SU-DHL-6 (cell line): ENCODE measurements at regions not wholly inside any gene's neighbourhood (a gene's known extent, or its start where the extent isn't known, plus 50 kb on each side); places are given as distances from the start of the nearest gene placed in this dataset.

Source experiments
- H2AFZ ChIP-seq: fragments of 200-600 bp; sonication (generic); 2 replicates; pipeline ENCODE4 v1.6.1; 2014; ENCODE audit warnings: low read depth, mild to moderate bottlenecking, moderate library complexity, mixed read lengths, antibody characterized with exemption, low read length; ENCODE audit not compliant: severe bottlenecking
- H3F3A ChIP-seq: fragments of 200-600 bp; shearing (Covaris generic); 2 replicates; pipeline ENCODE4 v1.6.0; 2016; ENCODE audit warnings: antibody characterized with exemption, mild to moderate bottlenecking; ENCODE audit not compliant: insufficient read depth
- H3K27ac ChIP-seq: fragments of 200-600 bp; sonication (generic); 2 replicates; pipeline ENCODE4 v1.5.1; 2016; ENCODE audit warnings: low read depth, mild to moderate bottlenecking, low read length, moderate library complexity, mixed read lengths
- H3K27me3 ChIP-seq: fragments of 200-600 bp; sonication (generic), shearing (Covaris generic); 2 replicates; pipeline ENCODE4 v1.6.0; 2014; ENCODE audit warnings: mild to moderate bottlenecking, low read length
- H3K36me3 ChIP-seq: fragments of 200-600 bp; sonication (generic); 2 replicates; pipeline ENCODE4 v1.6.1; 2014; ENCODE audit warnings: mild to moderate bottlenecking, low read length, mixed read lengths
- H3K4me2 ChIP-seq: fragments of 300-600, 200-600 bp; shearing (Covaris generic), sonication (generic); 2 replicates; pipeline ENCODE4 v1.6.0; 2014; ENCODE audit warnings: low read length, low read depth, mild to moderate bottlenecking; ENCODE audit not compliant: poor library complexity, severe bottlenecking
- H3K4me3 ChIP-seq: fragments of 200-600 bp; sonication (generic); 2 replicates; pipeline ENCODE4 v1.5.1; 2014; ENCODE audit warnings: antibody characterized with exemption, low read length, mild to moderate bottlenecking, mixed read lengths; ENCODE audit not compliant: insufficient read depth, poor library complexity, severe bottlenecking
- H3K79me2 ChIP-seq: fragments of 200-600 bp; sonication (generic); 2 replicates; pipeline ENCODE4 v1.6.1; 2014; ENCODE audit warnings: mild to moderate bottlenecking, low read length, moderate library complexity; ENCODE audit not compliant: insufficient read depth
- H3K9ac ChIP-seq: fragments of 200-600 bp; sonication (generic); 2 replicates; pipeline ENCODE4 v1.7.0; 2014; ENCODE audit warnings: mild to moderate bottlenecking, low read length
- H3K9me2 ChIP-seq: fragments of 200-600 bp; sonication (generic); replicated peaks from 2 replicates; pipeline ENCODE4 v1.6.1; 2014; ENCODE audit warnings: low read length; ENCODE audit not compliant: insufficient read depth
- H3K9me3 ChIP-seq: fragments of 200-600 bp; sonication (generic); 2 replicates; pipeline ENCODE4 v1.6.1; 2014; ENCODE audit warnings: low read length, mixed read lengths; ENCODE audit not compliant: insufficient read depth
- H4K20me1 ChIP-seq: fragments of 200-600 bp; sonication (generic); 2 replicates; pipeline ENCODE4 v1.6.1; 2014; ENCODE audit warnings: low read depth, mild to moderate bottlenecking, antibody characterized with exemption, low read length, moderate library complexity, mixed read lengths
- CTCF ChIP-seq: fragments of 200-600 bp; sonication (generic); IDR thresholded peaks from one replicate; pipeline ENCODE4 v1.5.1; 2017; ENCODE audit warnings: antibody characterized with exemption, mild to moderate bottlenecking, low read length, moderate library complexity; ENCODE audit not compliant: insufficient read depth, poor library complexity, severe bottlenecking
- EZH2phosphoT487 ChIP-seq: fragments of 200-600 bp; sonication (generic), shearing (Covaris generic); conservative IDR thresholded peaks from 2 replicates; pipeline ENCODE4 v1.6.1; 2018; ENCODE audit warnings: mild to moderate bottlenecking, antibody characterized with exemption, low read length, moderate library complexity, mixed read lengths

- Histone ChIP-seq H2AFZ (no peak overlapping the region), H3K36me3 (no peaks in the 10 kb centered on the region), H3K9ac (no peak overlapping the region), H3K27me3 (no peaks in the 10 kb centered on the region), H3K79me2 (no peaks in the 10 kb centered on the region), H3K4me3 (no peak overlapping the region), H4K20me1 (no peaks in the 10 kb centered on the region), H3K9me2 (no peaks in the 10 kb centered on the region), H3F3A (no peaks in the 10 kb centered on the region), H3K4me2 (no peak overlapping the region), H3K27ac (no peak overlapping the region), H3K9me3 (no peaks in the 10 kb centered on the region)
- TF ChIP-seq EZH2phosphoT487: no peak
- TF ChIP-seq CTCF: no peak
These were observed 476.6 kb upstream of the NBEA start for GRCh38 chr13:34465423-34465922.

GRCh38 chr13:34466301-34466700, 475.8 kb upstream of the NBEA start:
- Histone ChIP-seq H3K4me2 (no peak overlapping the region), H3K4me3 (no peak overlapping the region), H2AFZ (no peak overlapping the region), H3K27ac (no peak overlapping the region), H3K9ac (no peak overlapping the region), H3K27me3 (no peaks in the 10 kb centered on the region), H4K20me1 (no peaks in the 10 kb centered on the region), H3K9me3 (no peaks in the 10 kb centered on the region), H3F3A (no peaks in the 10 kb centered on the region), H3K79me2 (no peaks in the 10 kb centered on the region), H3K9me2 (no peaks in the 10 kb centered on the region), H3K36me3 (no peaks in the 10 kb centered on the region)
- TF ChIP-seq CTCF: no peak
- TF ChIP-seq EZH2phosphoT487: no peak

GRCh38 chr13:34467450-34468083, 474.5 kb upstream of the NBEA start:
- Histone ChIP-seq H4K20me1 (no peaks in the 10 kb centered on the region), H3K9ac (no peak overlapping the region), H3K9me3 (no peaks in the 10 kb centered on the region), H3K27me3 (no peaks in the 10 kb centered on the region), H3K36me3 (no peaks in the 10 kb centered on the region), H3K4me3 (no peak overlapping the region), H3K4me2 (no peak overlapping the region), H3F3A (no peaks in the 10 kb centered on the region), H2AFZ (no peak overlapping the region), H3K9me2 (no peaks in the 10 kb centered on the region), H3K79me2 (no peaks in the 10 kb centered on the region), H3K27ac (no peak overlapping the region)
- TF ChIP-seq CTCF (no peak), EZH2phosphoT487 (no peak)
